Parathyroid adenoma (tissue), 2 donors: ENCODE measurements at regions not wholly inside any gene's neighbourhood (a gene's known extent, or its start where the extent isn't known, plus 50 kb on each side); places are given as distances from the start of the nearest gene placed in this dataset.

Experiments
- H2AFZ ChIP-seq: fragments of 300-600 bp; sonication (generic); one replicate; pipeline ENCODE4 v1.7.0; 2017; ENCODE audit warnings: antibody characterized with exemption, mild to moderate bottlenecking
- H3K27ac ChIP-seq: fragments of 300-600 bp; sonication (generic); one replicate; pipeline ENCODE4 v1.7.0; 2017
- H3K27me3 ChIP-seq: fragments of 300-600 bp; sonication (generic); one replicate; pipeline ENCODE4 v1.7.0; 2017; ENCODE audit warnings: low read length; ENCODE audit not compliant: control insufficient read depth, insufficient read depth
- H3K36me3 ChIP-seq: fragments of 300-600 bp; sonication (generic); one replicate; pipeline ENCODE4 v1.7.0; 2017; ENCODE audit warnings: low read length; ENCODE audit not compliant: control insufficient read depth, insufficient read depth
- H3K4me1 ChIP-seq: fragments of 300-600 bp; sonication (generic); one replicate; pipeline ENCODE4 v1.7.0; 2017; ENCODE audit warnings: control low read depth
- H3K4me2 ChIP-seq: fragments of 300-600 bp; sonication (generic); one replicate; pipeline ENCODE4 v1.7.0; 2017; ENCODE audit warnings: low read length
- H3K4me3 ChIP-seq: fragments of 300-600 bp; sonication (generic); one replicate; pipeline ENCODE4 v1.7.0; 2017; ENCODE audit warnings: low read depth, low read length
- H3K79me2 ChIP-seq: fragments of 300-600 bp; sonication (generic); one replicate; pipeline ENCODE4 v1.7.0; 2017; ENCODE audit warnings: control low read depth
- H3K9ac ChIP-seq: fragments of 300-600 bp; sonication (generic); one replicate; pipeline ENCODE4 v1.7.0; 2017; ENCODE audit warnings: mild to moderate bottlenecking
- H3K9me3 ChIP-seq: fragments of 300-600 bp; sonication (generic); one replicate; pipeline ENCODE4 v1.7.0; 2017; ENCODE audit warnings: low read length; ENCODE audit not compliant: control insufficient read depth
- TF ChIP-seq, protein P1 (sequence below): fragments of 300-600 bp; sonication (generic); IDR thresholded peaks from one replicate; pipeline ENCODE4 v1.7.0; 2017; ENCODE audit warnings: antibody characterized with exemption, mild to moderate bottlenecking
- donor health status: primary hyperparathyroidism.

DNA sequence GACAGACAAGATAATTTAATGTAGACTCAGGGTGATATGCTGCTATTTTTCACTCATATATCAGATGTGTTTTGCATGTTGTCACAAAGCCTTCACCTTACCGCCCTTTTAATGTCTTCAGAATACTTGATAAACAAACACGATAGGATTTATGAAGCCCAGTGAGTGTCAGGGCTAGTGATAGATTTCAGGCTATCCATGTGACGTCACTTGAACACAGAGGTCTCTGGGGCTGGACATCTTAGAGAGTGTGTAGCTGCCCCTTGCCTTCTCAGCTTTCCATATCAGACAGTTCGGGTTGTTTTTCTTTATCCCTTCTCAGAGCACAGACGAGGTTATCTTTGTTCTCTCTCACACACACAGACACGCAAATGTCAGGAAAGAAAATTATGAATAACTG lies 105.3 kb upstream of the GSC start:
- H2AFZ ChIP-seq: no peak overlapping the region
- H3K27ac ChIP-seq: no peak overlapping the region
- no peaks in the 10 kb centered on the region for H3K9me3 ChIP-seq
- no peaks in the 10 kb centered on the region for H3K4me1 ChIP-seq
- TF ChIP-seq, protein P1, sequence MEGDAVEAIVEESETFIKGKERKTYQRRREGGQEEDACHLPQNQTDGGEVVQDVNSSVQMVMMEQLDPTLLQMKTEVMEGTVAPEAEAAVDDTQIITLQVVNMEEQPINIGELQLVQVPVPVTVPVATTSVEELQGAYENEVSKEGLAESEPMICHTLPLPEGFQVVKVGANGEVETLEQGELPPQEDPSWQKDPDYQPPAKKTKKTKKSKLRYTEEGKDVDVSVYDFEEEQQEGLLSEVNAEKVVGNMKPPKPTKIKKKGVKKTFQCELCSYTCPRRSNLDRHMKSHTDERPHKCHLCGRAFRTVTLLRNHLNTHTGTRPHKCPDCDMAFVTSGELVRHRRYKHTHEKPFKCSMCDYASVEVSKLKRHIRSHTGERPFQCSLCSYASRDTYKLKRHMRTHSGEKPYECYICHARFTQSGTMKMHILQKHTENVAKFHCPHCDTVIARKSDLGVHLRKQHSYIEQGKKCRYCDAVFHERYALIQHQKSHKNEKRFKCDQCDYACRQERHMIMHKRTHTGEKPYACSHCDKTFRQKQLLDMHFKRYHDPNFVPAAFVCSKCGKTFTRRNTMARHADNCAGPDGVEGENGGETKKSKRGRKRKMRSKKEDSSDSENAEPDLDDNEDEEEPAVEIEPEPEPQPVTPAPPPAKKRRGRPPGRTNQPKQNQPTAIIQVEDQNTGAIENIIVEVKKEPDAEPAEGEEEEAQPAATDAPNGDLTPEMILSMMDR: no peak
- H3K9ac ChIP-seq: no peak overlapping the region
- H3K4me2 ChIP-seq: no peak overlapping the region
- H3K36me3 ChIP-seq: no peaks in the 10 kb centered on the region
- no peaks in the 10 kb centered on the region for H3K79me2 ChIP-seq
- no peaks in the 10 kb centered on the region for H3K27me3 ChIP-seq
- H3K4me3 ChIP-seq: no peak overlapping the region

DNA sequence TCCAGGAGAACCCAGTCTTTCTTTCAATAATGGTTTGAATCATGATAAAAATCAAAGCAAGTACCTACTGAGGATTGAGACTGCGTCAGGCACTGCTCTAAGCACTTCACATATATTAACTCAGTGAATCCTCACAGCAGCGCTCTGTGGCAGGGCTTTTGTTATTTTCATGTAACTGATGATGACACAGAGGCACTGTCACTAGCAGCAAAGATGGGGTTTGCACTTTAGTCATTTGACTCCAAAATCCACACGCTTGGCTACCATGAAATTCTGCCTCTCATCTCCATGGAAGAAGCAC lies 98.8 kb upstream of the GSC start:
- Histone ChIP-seq H3K9ac (no peak overlapping the region), H3K79me2 (no peaks in the 10 kb centered on the region), H3K4me2 (no peak overlapping the region), H3K9me3 (no peaks in the 10 kb centered on the region), H3K27ac (no peak overlapping the region), H3K4me3 (no peak overlapping the region), H3K36me3 (no peaks in the 10 kb centered on the region), H2AFZ (no peak overlapping the region), H3K4me1 (no peaks in the 10 kb centered on the region), H3K27me3 (no peaks in the 10 kb centered on the region)
- TF ChIP-seq, protein P1: no peak

DNA sequence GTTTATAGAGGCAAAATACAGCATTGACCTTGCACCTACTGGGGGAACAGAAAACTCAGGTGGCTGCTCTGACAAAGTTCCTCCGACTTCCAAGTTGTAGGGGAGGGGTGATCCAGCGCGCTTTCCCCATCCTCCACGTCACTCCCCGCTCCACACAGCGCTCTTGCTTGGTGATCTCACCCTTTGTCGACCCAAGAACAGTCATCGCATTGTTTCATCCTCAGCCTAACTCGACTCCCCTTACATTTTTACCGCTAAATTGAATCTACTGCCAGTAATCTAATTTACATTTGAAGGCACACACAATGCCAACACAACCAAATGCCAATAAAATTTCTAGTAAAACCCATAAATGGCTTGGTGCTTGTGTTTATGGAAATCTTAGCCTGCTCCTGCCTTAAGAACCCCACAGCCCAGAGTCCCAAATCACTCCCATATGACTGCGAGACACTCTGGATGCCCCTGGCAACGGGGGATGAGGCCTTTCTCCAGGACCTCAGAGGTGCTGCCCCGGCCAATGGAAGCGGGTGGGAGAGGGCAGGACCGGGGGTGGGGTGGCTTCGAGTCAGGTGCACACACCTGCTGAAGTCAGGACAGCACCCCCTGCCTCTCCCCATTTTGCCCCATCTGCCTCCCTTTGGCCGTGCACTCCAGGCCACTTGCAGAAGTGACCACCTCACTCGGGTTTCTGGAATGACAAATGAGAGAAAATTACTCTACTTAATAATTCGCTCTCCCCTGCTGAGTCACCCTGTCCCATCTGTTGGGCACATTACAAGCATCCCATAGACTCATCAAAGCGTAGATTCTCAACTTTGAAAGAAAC lies 98.2 kb upstream of the GSC start:
- Histone ChIP-seq H3K9ac (no peak overlapping the region), H3K4me3 (no peak overlapping the region), H3K27ac (no peak overlapping the region), H3K27me3 (no peaks in the 10 kb centered on the region), H3K79me2 (no peaks in the 10 kb centered on the region), H3K9me3 (no peaks in the 10 kb centered on the region), H3K4me2 (no peak overlapping the region), H3K36me3 (no peaks in the 10 kb centered on the region), H3K4me1 (no peaks in the 10 kb centered on the region), H2AFZ (no peak overlapping the region)
- TF ChIP-seq, protein P1: no peak

DNA sequence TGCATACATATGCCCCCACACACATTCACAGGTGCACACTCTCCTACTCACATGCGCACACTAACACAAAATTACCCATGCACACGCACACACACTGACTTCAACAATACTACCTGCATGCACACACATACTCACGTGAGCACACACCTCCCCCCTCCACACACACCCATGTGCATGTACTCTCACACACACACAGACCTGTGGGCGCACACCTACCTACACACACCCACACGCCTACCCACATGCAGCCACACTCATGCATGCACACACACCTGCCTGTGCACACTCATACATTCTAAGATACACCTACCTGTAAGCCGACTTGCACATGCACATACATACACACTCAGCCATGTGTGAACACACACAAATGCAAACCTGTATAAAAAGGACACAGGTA lies 97.3 kb upstream of the GSC start:
- Histone ChIP-seq H3K9me3 (no peaks in the 10 kb centered on the region), H3K4me2 (no peak overlapping the region), H3K4me3 (no peak overlapping the region), H3K4me1 (no peaks in the 10 kb centered on the region), H3K79me2 (no peaks in the 10 kb centered on the region), H2AFZ (no peak overlapping the region), H3K36me3 (no peaks in the 10 kb centered on the region), H3K27ac (no peak overlapping the region), H3K27me3 (no peaks in the 10 kb centered on the region), H3K9ac (no peak overlapping the region)
- TF ChIP-seq, protein P1: no peak
